CD14-positive monocyte (primary cell): ENCODE measurements at regions not wholly inside any gene's neighbourhood (a gene's known extent, or its start where the extent isn't known, plus 50 kb on each side); places are given as distances from the start of the nearest gene placed in this dataset.
"Not testable (repeated sequence)": the region's sequence is repeated elsewhere in the genome, so short reads cannot be mapped to it uniquely, and the experiment has no call there.

ENCODE experiments used
- DNase-seq, 3 donors: peaks; one replicate each; pipeline ENCODE4 v3.0.0-alpha.2; 2011 to 2022
- H2AFZ ChIP-seq: 2 replicates; pipeline ENCODE4 v1.6.0; 2012; ENCODE audit warnings: mild to moderate bottlenecking, low read depth, low read length, inconsistent platforms; ENCODE audit not compliant: insufficient read depth, poor library complexity, severe bottlenecking
- H3K27ac ChIP-seq, 2 donors: 1 replicate in 1 of 2; 2 replicates in 1 of 2; pipeline ENCODE4 v1.5.1; 2012 to 2013; ENCODE audit warnings: low read length in 2 of 2, control low read depth in 1 of 2, inconsistent platforms in 1 of 2, low read depth in 1 of 2, mild to moderate bottlenecking in 1 of 2
- H3K27me3 ChIP-seq, 2 donors: one replicate each; pipeline versions ENCODE4 v1.6.0 to v1.6.1; 2011 to 2013; ENCODE audit warnings: low read length in 2 of 2; ENCODE audit not compliant: control insufficient read depth in 2 of 2, insufficient read depth in 2 of 2
- H3K36me3 ChIP-seq, 2 donors: replicated peaks in 1 of 2; 1 replicate in 1 of 2; 2 replicates in 1 of 2; pipeline versions ENCODE4 v1.5.1 to v1.6.1; 2012 to 2013; ENCODE audit warnings: low read length in 2 of 2, control low read depth in 1 of 2, inconsistent platforms in 1 of 2, mild to moderate bottlenecking in 1 of 2; ENCODE audit not compliant: insufficient read depth in 2 of 2, control insufficient read depth in 1 of 2
- H3K4me1 ChIP-seq, 2 donors: 1 replicate in 1 of 2; 2 replicates in 1 of 2; pipeline versions ENCODE4 v1.5.1 to v1.6.1; 2012 to 2013; ENCODE audit warnings: low read length in 2 of 2, control low read depth in 1 of 2, inconsistent platforms in 1 of 2, mild to moderate bottlenecking in 1 of 2, moderate library complexity in 1 of 2; ENCODE audit not compliant: insufficient read depth in 2 of 2, control insufficient read depth in 1 of 2
- H3K4me2 ChIP-seq: replicated peaks from 2 replicates; pipeline ENCODE3; 2012; ENCODE audit warnings: low read length, moderate library complexity, mild to moderate bottlenecking; ENCODE audit not compliant: poor library complexity, severe bottlenecking; ENCODE audit errors: extremely low read depth
- H3K4me3 ChIP-seq, 3 experiments: fragments of 200-600 bp in 1 of 3; sonication (generic) in 1 of 3; replicated peaks in 1 of 3; 1 replicate in 2 of 3; 2 replicates in 1 of 3; pipeline ENCODE4 v1.5.1; 2011 to 2013; ENCODE audit warnings: low read length in 3 of 3, mild to moderate bottlenecking in 3 of 3, control low read depth in 2 of 3, low read depth in 2 of 3, inconsistent platforms in 1 of 3, moderate library complexity in 1 of 3
- H3K79me2 ChIP-seq: 2 replicates; pipeline ENCODE4 v1.6.0; 2012; ENCODE audit warnings: mild to moderate bottlenecking, control low read depth, inconsistent platforms, low read length, moderate library complexity; ENCODE audit not compliant: insufficient read depth
- H3K9ac ChIP-seq: 2 replicates; pipeline ENCODE4 v1.6.0; 2017; ENCODE audit warnings: low read length, mild to moderate bottlenecking; ENCODE audit not compliant: insufficient read depth, poor library complexity, severe bottlenecking
- H3K9me3 ChIP-seq, 2 donors: replicated peaks in 1 of 2; 1 replicate in 1 of 2; 2 replicates in 1 of 2; pipeline versions ENCODE4 v1.5.1 to v1.6.1; 2012 to 2013; ENCODE audit warnings: low read length in 2 of 2, control low read depth in 1 of 2; ENCODE audit not compliant: control insufficient read depth in 1 of 2, insufficient read depth in 1 of 2
- H4K20me1 ChIP-seq: 2 replicates; pipeline ENCODE4 v1.6.0; 2012; ENCODE audit warnings: mild to moderate bottlenecking, low read length, control low read depth, moderate library complexity; ENCODE audit not compliant: insufficient read depth
- H3K27ac Mint-ChIP-seq, 7 donors: one replicate each; pipeline ENCODE4 v1.8.0; 2020; ENCODE audit warnings: mild to moderate bottlenecking in 7 of 7, mixed read lengths in 7 of 7, moderate library complexity in 6 of 7, inconsistent platforms in 2 of 7
- H3K27me3 Mint-ChIP-seq, 3 donors: one replicate each; pipeline ENCODE4 v1.8.0; 2021 to 2022; ENCODE audit warnings: low read depth in 3 of 3, mild to moderate bottlenecking in 3 of 3, mixed read lengths in 3 of 3, moderate library complexity in 3 of 3, inconsistent platforms in 1 of 3
- H3K36me3 Mint-ChIP-seq, 2 donors: one replicate each; pipeline ENCODE4 v1.8.0; 2020; ENCODE audit warnings: mixed read lengths in 2 of 2, inconsistent platforms in 1 of 2, mild to moderate bottlenecking in 1 of 2
- H3K4me1 Mint-ChIP-seq: one replicate; pipeline ENCODE4 v1.8.0; 2020; ENCODE audit warnings: mild to moderate bottlenecking, mixed read lengths
- H3K4me3 Mint-ChIP-seq, 2 donors: one replicate each; pipeline ENCODE4 v1.8.0; 2020; ENCODE audit warnings: mild to moderate bottlenecking in 2 of 2, mixed read lengths in 2 of 2, moderate library complexity in 1 of 2
- H3K9me3 Mint-ChIP-seq, 7 donors: one replicate each; pipeline ENCODE4 v1.8.0; 2020 to 2022; ENCODE audit warnings: mixed read lengths in 7 of 7, mild to moderate bottlenecking in 6 of 7, moderate library complexity in 6 of 7, inconsistent platforms in 2 of 7
- WGBS: methylation state at CpG from one replicate; pipeline ENCODE4 v1.1.5; 2013; ENCODE audit warnings: missing lambda C conversion rate; ENCODE audit not compliant: insufficient coverage; 5-methylcytosine and 5-hydroxymethylcytosine counted together
- intact Hi-C, 2 donors: fragments of 100-400 bp; cut with micrococcal nuclease; formaldehyde crosslinking; loops; one replicate each; pipeline versions ENCODE4 v1.15.0 to v1.15.1; 2023
- TF ChIP-seq, protein P1 (sequence below): fragments of 200-600 bp; IDR thresholded peaks from one replicate; pipeline ENCODE4 v1.8.0; 2022; ENCODE audit warnings: antibody characterized with exemption, mild to moderate bottlenecking

DNA sequence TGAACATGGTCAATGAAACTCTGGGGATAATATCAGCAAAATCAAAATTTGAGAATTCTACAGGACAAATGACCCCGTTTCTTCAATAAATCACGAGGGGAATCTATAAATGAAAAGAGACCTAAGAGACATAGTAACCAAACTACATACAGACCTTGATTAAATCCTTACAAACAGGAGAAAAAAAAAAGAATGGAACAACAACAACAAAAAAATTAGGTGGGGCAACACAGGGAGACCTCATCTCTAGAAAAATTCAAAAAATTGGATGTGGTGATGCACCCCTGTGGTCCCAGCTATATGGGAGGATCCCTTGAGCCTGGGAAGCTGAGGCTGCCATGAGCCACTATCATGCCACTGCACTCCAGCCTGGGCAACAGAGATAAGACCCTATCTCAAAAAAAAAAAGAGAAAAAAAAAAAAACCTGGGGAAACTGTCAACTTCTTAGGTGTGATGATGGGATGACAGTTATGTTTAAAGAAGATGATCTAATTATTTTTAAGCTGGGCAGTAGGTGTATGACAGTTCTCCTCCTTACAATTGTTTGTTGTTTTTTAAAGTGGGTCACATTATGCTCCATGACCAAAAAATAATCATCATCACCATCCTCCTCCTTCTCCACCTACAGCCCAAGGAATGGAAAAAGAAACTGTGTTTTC is 146.4 kb upstream of the EFCAB3 start:
- H3K27ac ChIP-seq, H3K79me2 ChIP-seq, H2AFZ ChIP-seq, H3K27me3 Mint-ChIP-seq, H3K9me3 Mint-ChIP-seq, H3K4me1 Mint-ChIP-seq, H4K20me1 ChIP-seq, H3K4me2 ChIP-seq, H3K4me1 ChIP-seq, H3K9me3 ChIP-seq, DNase-seq, H3K36me3 ChIP-seq, H3K9ac ChIP-seq, H3K4me3 ChIP-seq, H3K27ac Mint-ChIP-seq, H3K27me3 ChIP-seq, H3K36me3 Mint-ChIP-seq, H3K4me3 Mint-ChIP-seq, intact Hi-C loops: not testable (repeated sequence)
- no CpG with 5 or more reads among the region's 2 CpGs for WGBS

DNA sequence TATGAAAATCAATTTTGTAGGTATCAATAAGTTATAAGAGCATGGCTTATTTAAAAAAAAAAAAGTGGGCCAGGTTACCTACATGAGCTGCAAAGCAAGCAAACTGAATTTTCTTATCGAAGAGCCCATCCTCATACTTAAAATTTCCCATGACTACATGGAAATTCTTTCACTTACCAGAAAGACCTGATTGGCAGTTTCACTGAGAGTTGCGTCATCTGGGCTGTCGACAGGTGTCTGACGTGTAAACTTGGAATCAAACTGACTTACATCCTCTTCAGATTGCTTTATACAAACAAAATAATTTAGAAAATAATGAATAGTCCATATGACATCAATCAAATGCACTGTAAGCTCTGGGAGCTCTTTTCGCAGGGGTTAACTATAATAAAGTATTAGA is 149.1 kb upstream of the EFCAB3 start:
- H3K36me3 Mint-ChIP-seq, H4K20me1 ChIP-seq, H3K27me3 ChIP-seq, DNase-seq, H3K4me2 ChIP-seq, intact Hi-C loops, H3K79me2 ChIP-seq, H2AFZ ChIP-seq, H3K36me3 ChIP-seq, H3K9me3 ChIP-seq, H3K4me3 ChIP-seq, H3K4me3 Mint-ChIP-seq, H3K4me1 Mint-ChIP-seq, H3K9me3 Mint-ChIP-seq, H3K27ac ChIP-seq, H3K4me1 ChIP-seq, H3K9ac ChIP-seq, H3K27ac Mint-ChIP-seq, H3K27me3 Mint-ChIP-seq: not testable (repeated sequence)
- WGBS, result no CpG with 5 or more reads among the region's 5 CpGs

DNA sequence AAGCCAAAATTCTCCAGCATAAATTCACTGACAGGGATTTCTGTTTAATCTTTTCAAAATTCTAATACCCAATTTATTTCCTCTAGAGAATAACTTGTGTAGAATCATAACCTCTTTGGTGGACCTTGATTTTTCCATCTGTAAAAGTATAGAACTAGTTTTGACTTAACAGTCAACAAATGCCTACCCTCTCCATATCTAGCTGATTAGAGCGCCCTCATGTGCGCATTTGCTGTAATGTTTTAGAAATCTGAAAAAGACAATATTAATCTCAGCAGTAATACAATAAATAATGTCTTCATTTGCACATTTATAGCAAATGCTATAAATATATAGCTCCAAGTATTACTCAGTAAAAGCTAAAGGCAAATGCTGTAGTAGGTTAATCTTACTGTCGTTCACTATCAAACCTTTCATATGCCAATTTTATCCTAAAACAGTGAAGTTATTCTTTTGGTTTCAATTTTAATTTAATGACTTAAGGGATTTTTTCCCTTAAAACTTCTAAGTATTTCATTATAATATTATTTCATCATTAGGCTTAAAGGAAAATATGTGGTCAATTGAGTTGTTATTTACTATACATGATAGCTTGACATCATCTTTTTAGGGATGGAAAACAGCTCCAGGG is 153.6 kb upstream of the EFCAB3 start:
- intact Hi-C loops, H3K27me3 ChIP-seq: not testable (repeated sequence)
- TF ChIP-seq, protein P1, sequence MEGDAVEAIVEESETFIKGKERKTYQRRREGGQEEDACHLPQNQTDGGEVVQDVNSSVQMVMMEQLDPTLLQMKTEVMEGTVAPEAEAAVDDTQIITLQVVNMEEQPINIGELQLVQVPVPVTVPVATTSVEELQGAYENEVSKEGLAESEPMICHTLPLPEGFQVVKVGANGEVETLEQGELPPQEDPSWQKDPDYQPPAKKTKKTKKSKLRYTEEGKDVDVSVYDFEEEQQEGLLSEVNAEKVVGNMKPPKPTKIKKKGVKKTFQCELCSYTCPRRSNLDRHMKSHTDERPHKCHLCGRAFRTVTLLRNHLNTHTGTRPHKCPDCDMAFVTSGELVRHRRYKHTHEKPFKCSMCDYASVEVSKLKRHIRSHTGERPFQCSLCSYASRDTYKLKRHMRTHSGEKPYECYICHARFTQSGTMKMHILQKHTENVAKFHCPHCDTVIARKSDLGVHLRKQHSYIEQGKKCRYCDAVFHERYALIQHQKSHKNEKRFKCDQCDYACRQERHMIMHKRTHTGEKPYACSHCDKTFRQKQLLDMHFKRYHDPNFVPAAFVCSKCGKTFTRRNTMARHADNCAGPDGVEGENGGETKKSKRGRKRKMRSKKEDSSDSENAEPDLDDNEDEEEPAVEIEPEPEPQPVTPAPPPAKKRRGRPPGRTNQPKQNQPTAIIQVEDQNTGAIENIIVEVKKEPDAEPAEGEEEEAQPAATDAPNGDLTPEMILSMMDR, result peak; percentile 60

DNA sequence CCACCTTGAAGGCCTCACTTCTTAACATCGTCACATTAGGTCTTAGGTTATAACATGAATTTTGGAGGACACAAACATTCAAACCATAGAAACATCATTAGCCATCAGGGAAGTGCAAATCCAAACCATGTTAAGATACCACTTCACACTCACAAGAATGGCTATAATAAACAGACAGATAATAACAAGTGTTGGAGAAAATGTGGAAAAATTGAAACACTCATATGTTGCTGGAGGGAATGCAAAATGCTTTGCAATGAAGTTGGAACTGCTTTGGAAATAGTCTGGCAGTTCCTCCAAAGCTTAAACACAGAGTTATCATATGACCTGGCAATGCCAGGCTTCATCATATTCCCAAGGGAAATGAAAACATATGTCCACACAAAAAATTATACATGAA is 156.8 kb upstream of the EFCAB3 start:
- H3K27me3 ChIP-seq, H3K79me2 ChIP-seq, H3K27me3 Mint-ChIP-seq, H3K36me3 Mint-ChIP-seq, H2AFZ ChIP-seq, intact Hi-C loops, DNase-seq, H4K20me1 ChIP-seq, H3K9ac ChIP-seq, H3K9me3 ChIP-seq, H3K4me3 ChIP-seq, H3K36me3 ChIP-seq, H3K4me2 ChIP-seq, H3K27ac Mint-ChIP-seq, H3K4me1 ChIP-seq, H3K4me3 Mint-ChIP-seq, H3K9me3 Mint-ChIP-seq, H3K27ac ChIP-seq: not testable (repeated sequence)
- H3K4me1 Mint-ChIP-seq, result peaks cover 14% of the 10 kb centered on the region
- WGBS, result no CpG with 5 or more reads among the region's 1 CpG

More for the DNA sequence above, 153.6 kb upstream of the EFCAB3 start:
- H3K9me3 ChIP-seq, H3K9me3 Mint-ChIP-seq, H3K4me2 ChIP-seq, H3K36me3 Mint-ChIP-seq, H2AFZ ChIP-seq, H3K9ac ChIP-seq, H3K79me2 ChIP-seq, H3K4me1 Mint-ChIP-seq, H3K27ac Mint-ChIP-seq, H3K4me3 ChIP-seq, DNase-seq, H3K4me1 ChIP-seq, H4K20me1 ChIP-seq, H3K27ac ChIP-seq, H3K4me3 Mint-ChIP-seq, H3K27me3 Mint-ChIP-seq, H3K36me3 ChIP-seq: not testable (repeated sequence)
- no CpG with 5 or more reads among the region's 3 CpGs for WGBS
